K562 (cell line): ENCODE measurements at regions not wholly inside any gene's neighbourhood (a gene's known extent, or its start where the extent isn't known, plus 50 kb on each side); places are given as distances from the start of the nearest gene placed in this dataset.
"Not testable (repeated sequence)": the region's sequence is repeated elsewhere in the genome, so short reads cannot be mapped to it uniquely, and the experiment has no call there.

Experiments
- ATAC-seq: fragments of 200-7000 bp; cut with Tn5 transposase; 3 replicates; pipeline ENCODE4 v1.9.1; 2020; ENCODE audit warnings: moderate library complexity
- BruUV-seq: library from RNA; stranded (reverse); fragments of 400-500 nt; replicated peaks from 2 replicates; lab custom pipeline; 2021; lab: Mats Ljungman, UMichigan
- CTCF ChIA-PET: fragments of 300-600 bp; formaldehyde crosslinking; extraction: SDS; loops from one replicate; lab custom pipeline; 2021; ENCODE audit warnings: low intra/inter-chr PET ratio; lab: Yijun Ruan, JAX
- POLR2A ChIA-PET: fragments of 300-600, 350-650 bp; sonication (Branson Sonifier 250); formaldehyde crosslinking; extraction: SDS; loops from one replicate; lab custom pipeline; 2021; ENCODE audit warnings: antibody characterized with exemption, inconsistent platforms; lab: Yijun Ruan, JAX
- DNase-seq, 4 experiments: peaks; one replicate each; pipeline versions ENCODE4 v3.0.0 to v3.0.0-alpha.2; 2011 to 2018; ENCODE audit warnings: low spot score in 3 of 4, mixed read lengths in 3 of 4; ENCODE audit errors: extremely low read depth in 1 of 4
- FAIRE-seq: peaks from 2 replicates; lab custom pipeline; 2011; peaks lifted over from hg19 to GRCh38; lab: Jason Lieb, UNC
- H2AFZ ChIP-seq: 2 replicates; pipeline ENCODE4 v1.6.0; 2011; ENCODE audit warnings: low read depth, low read length, control low read depth, inconsistent platforms
- H3K27ac ChIP-seq: fragments of 200-600 bp; 3 replicates; pipeline ENCODE4 v1.8.0; 2011; ENCODE audit warnings: low read depth, mild to moderate bottlenecking, control low read depth, inconsistent platforms, low read length, moderate library complexity, mixed read lengths; ENCODE audit errors: extremely low read depth
- H3K27me3 ChIP-seq, 2 experiments: fragments of 300-600 bp in 1 of 2; 2 replicates in 1 of 2; 3 replicates in 1 of 2; pipeline versions ENCODE4 v1.6.0 to v1.8.0; 2011; ENCODE audit warnings: inconsistent platforms in 2 of 2, low read length in 2 of 2, mild to moderate bottlenecking in 1 of 2, mixed read lengths in 1 of 2, moderate library complexity in 1 of 2; ENCODE audit not compliant: control insufficient read depth in 2 of 2, insufficient read depth in 2 of 2
- H3K36me3 ChIP-seq: fragments of 300-600 bp; 3 replicates; pipeline ENCODE4 v1.8.0; 2011; ENCODE audit warnings: mild to moderate bottlenecking, low read length, inconsistent platforms; ENCODE audit not compliant: control insufficient read depth, insufficient read depth
- H3K4me1 ChIP-seq, 2 experiments: fragments of 200-600 bp in 1 of 2; replicated peaks in 1 of 2; 2 replicates in 1 of 2; 3 replicates in 1 of 2; pipeline versions ENCODE4 v1.5.1 to v1.8.0; 2011; ENCODE audit warnings: inconsistent platforms in 2 of 2, low read length in 2 of 2, mild to moderate bottlenecking in 1 of 2, mixed read lengths in 1 of 2, moderate library complexity in 1 of 2; ENCODE audit not compliant: control insufficient read depth in 2 of 2, insufficient read depth in 2 of 2
- H3K4me2 ChIP-seq: 2 replicates; pipeline ENCODE4 v1.6.1; 2011; ENCODE audit warnings: low read length, control low read depth, inconsistent platforms, mixed read lengths; ENCODE audit not compliant: insufficient read depth
- H3K4me3 ChIP-seq: fragments of 200-600 bp; sonication (generic), shearing (Covaris generic); 2 replicates; pipeline ENCODE4 v1.5.1; 2016; ENCODE audit warnings: control low read depth, inconsistent platforms
- H3K79me2 ChIP-seq: fragments of 200-600 bp; 3 replicates; pipeline ENCODE4 v1.8.0; 2011; ENCODE audit warnings: low read length, inconsistent platforms; ENCODE audit not compliant: control insufficient read depth, insufficient read depth
- H3K9ac ChIP-seq, 2 experiments: 2 replicates each; pipeline versions ENCODE4 v1.6.0 to v1.6.1; 2011; ENCODE audit warnings: low read depth in 2 of 2, low read length in 2 of 2, control low read depth in 1 of 2, inconsistent platforms in 1 of 2, mild to moderate bottlenecking in 1 of 2, mixed read lengths in 1 of 2; ENCODE audit not compliant: insufficient read depth in 1 of 2
- H3K9me1 ChIP-seq: one replicate; pipeline ENCODE4 v1.6.0; 2011; ENCODE audit warnings: inconsistent platforms, mild to moderate bottlenecking, low read length, moderate library complexity; ENCODE audit not compliant: control insufficient read depth, insufficient read depth
- H3K9me3 ChIP-seq: replicated peaks from 2 replicates; pipeline ENCODE4 v1.5.1; 2011; ENCODE audit warnings: low read depth, low read length, inconsistent platforms; ENCODE audit not compliant: control insufficient read depth, insufficient read depth
- H4K20me1 ChIP-seq: replicated peaks from 2 replicates; pipeline ENCODE4 v1.6.1; 2011; ENCODE audit warnings: low read length, inconsistent platforms, mixed read lengths; ENCODE audit not compliant: control insufficient read depth, insufficient read depth
- SNRNP70 ChIP-seq: fragments of 200-400 bp; formaldehyde crosslinking; optimal IDR thresholded peaks from 2 replicates; pipeline ENCODE3; 2017; ENCODE audit warnings: low read depth, low read length
- WGBS: fragments of 100-300 bp; shearing (Covaris generic); methylation state at CpG from one replicate; pipeline ENCODE4 v1.1.6; 2016; ENCODE audit warnings: low coverage, mixed read lengths; ENCODE audit not compliant: insufficient coverage; ENCODE audit errors: missing lambda C conversion rate; 5-methylcytosine and 5-hydroxymethylcytosine counted together
- in situ Hi-C: fragments of 300-500 bp; cut with MboI; formaldehyde crosslinking; loops from 4 replicates; pipeline ENCODE4 v1.15.0; 2018; ENCODE audit warnings: inconsistent platforms, mixed read lengths
- intact Hi-C: fragments of 100-400 bp; cut with micrococcal nuclease; formaldehyde crosslinking; loops from 2 replicates; pipeline ENCODE4 v1.14.2; 2022

DNA sequence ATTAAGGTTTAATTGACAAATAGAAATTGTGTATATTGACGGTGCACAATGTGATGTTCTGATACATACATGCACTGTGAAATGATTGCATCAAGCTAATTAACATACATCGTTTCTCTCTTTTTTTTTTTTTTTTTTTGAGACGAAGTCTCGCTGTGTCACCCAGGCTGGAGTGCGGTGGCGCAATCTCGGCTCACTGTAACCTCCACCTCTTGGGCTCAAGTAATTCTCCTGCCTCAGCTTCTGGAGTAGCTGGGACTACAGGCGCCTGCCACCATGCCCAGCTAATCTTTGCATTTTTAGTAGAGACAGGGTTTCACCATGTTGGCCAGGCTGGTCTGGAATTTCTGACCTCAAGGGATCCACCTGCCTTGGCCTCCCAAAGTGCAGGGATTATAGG lies 69.9 kb upstream of the JCAD start:
- WGBS = 0% methylated on average over 6 of the region's 8 CpGs
- in situ Hi-C loops, CTCF ChIA-PET: not testable (repeated sequence)

GRCh38 chr10:30127120-30127541 lies 67.7 kb upstream of the JCAD start:
- no peak overlapping the region for H3K4me2 ChIP-seq
- H3K9me3 ChIP-seq = no peaks in the 10 kb centered on the region
- intact Hi-C loops (no loop called here), in situ Hi-C loops (no loop called here)
- no peak overlapping the region for H3K4me3 ChIP-seq
- under 1% methylated on average over 10 of the region's 10 CpGs for WGBS
- no TSS peak for BruUV-seq
- FAIRE-seq (no peak), DNase-seq (no peak), ATAC-seq (no peak)
- H3K27ac ChIP-seq = no peak overlapping the region
- H3K36me3 ChIP-seq = no peaks in the 10 kb centered on the region
- no peaks in the 10 kb centered on the region for H3K79me2 ChIP-seq
- CTCF ChIA-PET = no interaction called here
- peaks cover 27 to 30% of the 10 kb centered on the region in 2 experiments for H3K27me3 ChIP-seq
- H4K20me1 ChIP-seq = no peaks in the 10 kb centered on the region; the same call in 1 of the 2 replicates
- POLR2A ChIA-PET = no interaction called here
- no peaks in the 10 kb centered on the region for H3K9me1 ChIP-seq
- no peak overlapping the region for H2AFZ ChIP-seq
- H3K4me1 ChIP-seq = no peaks in the 10 kb centered on the region; a peak in 1 of 5 replicates
- H3K9ac ChIP-seq = no peak overlapping the region
- TF ChIP-seq SNRNP70 = no peak

More for the DNA sequence above, 69.9 kb upstream of the JCAD start:
- H3K4me2 ChIP-seq, H3K4me3 ChIP-seq, intact Hi-C loops, H3K9ac ChIP-seq, H3K4me1 ChIP-seq, H3K9me3 ChIP-seq, BruUV-seq, ATAC-seq, H3K27ac ChIP-seq, DNase-seq, POLR2A ChIA-PET, FAIRE-seq, H3K36me3 ChIP-seq, H2AFZ ChIP-seq, H3K9me1 ChIP-seq, H4K20me1 ChIP-seq, H3K79me2 ChIP-seq: not testable (repeated sequence)
- peaks cover 30 to 31% of the 10 kb centered on the region in 2 experiments for H3K27me3 ChIP-seq
